WI38 (cell line): ENCODE measurements at regions not wholly inside any gene's neighbourhood (a gene's known extent, or its start where the extent isn't known, plus 50 kb on each side); places are given as distances from the start of the nearest gene placed in this dataset.

Source experiments
- H3K4me3 ChIP-seq: 2 replicates; pipeline ENCODE4 v1.5.1; 2011; ENCODE audit warnings: low read depth, mild to moderate bottlenecking, control low read depth, low read length
- CTCF ChIP-seq: IDR thresholded peaks from 2 replicates; pipeline ENCODE4 v1.5.1; 2012; ENCODE audit warnings: low read depth, mild to moderate bottlenecking, control low read depth, low read length

- H3K4me3 ChIP-seq: no peak overlapping the region
- no peak for TF ChIP-seq CTCF
Observed at GRCh38 chr14:58765843-58766242, 128.1 kb downstream of the DACT1 start.

GRCh38 chr14:58769011-58769643, 131.4 kb downstream of the DACT1 start:
- H3K4me3 ChIP-seq: no peak overlapping the region
- TF ChIP-seq CTCF: no peak

GRCh38 chr14:58769771-58770170, 132.0 kb downstream of the DACT1 start:
- no peak for TF ChIP-seq CTCF
- no peak overlapping the region for H3K4me3 ChIP-seq

GRCh38 chr14:58770491-58770982, 132.8 kb downstream of the DACT1 start:
- no peak overlapping the region for H3K4me3 ChIP-seq
- TF ChIP-seq CTCF: no peak

GRCh38 chr14:58771016-58771415, 133.3 kb downstream of the DACT1 start:
- no peak overlapping the region for H3K4me3 ChIP-seq
- no peak for TF ChIP-seq CTCF

- no peak for TF ChIP-seq CTCF
- H3K4me3 ChIP-seq: no peak overlapping the region
Observed at GRCh38 chr14:58772116-58772515, 134.4 kb downstream of the DACT1 start.

- TF ChIP-seq CTCF: no peak
- H3K4me3 ChIP-seq: no peak overlapping the region
Observed at GRCh38 chr14:58772794-58773620, 135.2 kb downstream of the DACT1 start.
